Erythroblast (primary cell): ENCODE measurements at regions not wholly inside any gene's neighbourhood (a gene's known extent, or its start where the extent isn't known, plus 50 kb on each side); places are given as distances from the start of the nearest gene placed in this dataset.

Experiments
- GATA1 ChIP-seq: IDR thresholded peaks from 2 replicates; pipeline ENCODE4 v1.6.1; 2011; ENCODE audit warnings: low read depth, mild to moderate bottlenecking, control low read depth, low read length, moderate library complexity
- POLR2A ChIP-seq: IDR thresholded peaks from 2 replicates; pipeline ENCODE4 v1.6.1; 2011; ENCODE audit warnings: mild to moderate bottlenecking, low read length

- TF ChIP-seq POLR2A, result no peak
- TF ChIP-seq GATA1, result no peak
Measured at GRCh38 chr1:91120421-91120820, 98.6 kb upstream of the ZNF644 start.
